Bronchial epithelial cell (primary cell): ENCODE measurements at regions not wholly inside any gene's neighbourhood (a gene's known extent, or its start where the extent isn't known, plus 50 kb on each side); places are given as distances from the start of the nearest gene placed in this dataset.
A peak's percentile ranks its signal among the peaks of the same experiment; 100 is the strongest.

Experiments
- DNase-seq: peaks from one replicate; pipeline ENCODE4 v3.0.0-alpha.2; 2010; ENCODE audit warnings: low read depth
- FAIRE-seq: peaks from 2 replicates; lab custom pipeline; 2011; peaks lifted over from hg19 to GRCh38; lab: Jason Lieb, UNC
- H3K27me3 ChIP-seq: 2 replicates; pipeline ENCODE4 v1.5.1; 2011; ENCODE audit warnings: low read length; ENCODE audit not compliant: control insufficient read depth, insufficient read depth
- H3K36me3 ChIP-seq: 2 replicates; pipeline ENCODE4 v1.5.1; 2011; ENCODE audit warnings: low read length; ENCODE audit not compliant: control insufficient read depth, insufficient read depth
- H3K4me3 ChIP-seq: 2 replicates; pipeline ENCODE4 v1.5.1; 2011; ENCODE audit warnings: mild to moderate bottlenecking, low read depth, low read length, control low read depth
- CTCF ChIP-seq: IDR thresholded peaks from 2 replicates; pipeline ENCODE4 v1.5.1; 2011; ENCODE audit warnings: mild to moderate bottlenecking, moderate library complexity, low read length, control low read depth, inconsistent platforms; ENCODE audit not compliant: insufficient read depth, severe bottlenecking

GRCh38 chr15:57870667-57871066, 164.2 kb downstream of the POLR2M start:
- DNase-seq, result no peak
- Histone ChIP-seq H3K36me3 (no peaks in the 10 kb centered on the region), H3K4me3 (no peak overlapping the region), H3K27me3 (no peaks in the 10 kb centered on the region)
- FAIRE-seq, result no peak
- TF ChIP-seq CTCF, result no peak

GRCh38 chr15:57872281-57873030, 165.9 kb downstream of the POLR2M start:
- no peaks in the 10 kb centered on the region for H3K27me3 ChIP-seq
- DNase-seq, result no peak
- no peak overlapping the region for H3K4me3 ChIP-seq
- FAIRE-seq, result no peak
- no peak for TF ChIP-seq CTCF
- H3K36me3 ChIP-seq, result no peaks in the 10 kb centered on the region

- Histone ChIP-seq H3K4me3 (no peak overlapping the region), H3K36me3 (no peaks in the 10 kb centered on the region), H3K27me3 (no peaks in the 10 kb centered on the region)
- DNase-seq, result peak; percentile 28
- TF ChIP-seq CTCF, result no peak
- no peak for FAIRE-seq
These were observed 167.2 kb downstream of the POLR2M start for GRCh38 chr15:57873564-57874209.

GRCh38 chr15:57875347-57875746, 168.8 kb downstream of the POLR2M start:
- no peaks in the 10 kb centered on the region for H3K36me3 ChIP-seq
- DNase-seq (no peak), FAIRE-seq (no peak)
- H3K4me3 ChIP-seq, result no peak overlapping the region
- no peak for TF ChIP-seq CTCF
- H3K27me3 ChIP-seq, result peaks cover 1% of the 10 kb centered on the region

DNA sequence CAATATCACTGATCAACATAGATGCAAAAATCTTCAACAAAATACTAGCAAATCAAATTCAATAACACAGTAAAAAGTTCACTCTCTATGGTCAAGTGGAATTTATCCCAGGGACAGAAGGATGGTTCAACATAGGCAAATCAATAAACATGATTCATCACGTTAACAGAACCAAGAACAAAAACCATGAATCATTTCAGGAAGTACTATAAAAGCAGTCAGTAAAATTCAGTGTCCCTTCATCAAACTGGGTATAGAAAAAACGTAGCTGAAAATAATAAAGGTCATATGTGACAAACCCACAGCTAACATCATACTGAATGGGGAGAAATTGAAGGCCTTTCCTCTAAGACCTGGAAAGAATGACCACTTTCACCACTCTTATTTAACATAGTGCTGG, 172.1 kb downstream of the POLR2M start:
- Histone ChIP-seq H3K36me3 (no peaks in the 10 kb centered on the region), H3K27me3 (peaks cover 1% of the 10 kb centered on the region), H3K4me3 (no peak overlapping the region)
- TF ChIP-seq CTCF, result no peak
- DNase-seq, result peak; percentile 45
- FAIRE-seq, result no peak
